ENCODE measurements at regions not wholly inside any gene's neighbourhood (a gene's known extent, or its start where the extent isn't known, plus 50 kb on each side); places are given as distances from the start of the nearest gene placed in this dataset.
"Not testable (repeated sequence)": the region's sequence is repeated elsewhere in the genome, so short reads cannot be mapped to it uniquely, and the experiment has no call there.

DNA sequence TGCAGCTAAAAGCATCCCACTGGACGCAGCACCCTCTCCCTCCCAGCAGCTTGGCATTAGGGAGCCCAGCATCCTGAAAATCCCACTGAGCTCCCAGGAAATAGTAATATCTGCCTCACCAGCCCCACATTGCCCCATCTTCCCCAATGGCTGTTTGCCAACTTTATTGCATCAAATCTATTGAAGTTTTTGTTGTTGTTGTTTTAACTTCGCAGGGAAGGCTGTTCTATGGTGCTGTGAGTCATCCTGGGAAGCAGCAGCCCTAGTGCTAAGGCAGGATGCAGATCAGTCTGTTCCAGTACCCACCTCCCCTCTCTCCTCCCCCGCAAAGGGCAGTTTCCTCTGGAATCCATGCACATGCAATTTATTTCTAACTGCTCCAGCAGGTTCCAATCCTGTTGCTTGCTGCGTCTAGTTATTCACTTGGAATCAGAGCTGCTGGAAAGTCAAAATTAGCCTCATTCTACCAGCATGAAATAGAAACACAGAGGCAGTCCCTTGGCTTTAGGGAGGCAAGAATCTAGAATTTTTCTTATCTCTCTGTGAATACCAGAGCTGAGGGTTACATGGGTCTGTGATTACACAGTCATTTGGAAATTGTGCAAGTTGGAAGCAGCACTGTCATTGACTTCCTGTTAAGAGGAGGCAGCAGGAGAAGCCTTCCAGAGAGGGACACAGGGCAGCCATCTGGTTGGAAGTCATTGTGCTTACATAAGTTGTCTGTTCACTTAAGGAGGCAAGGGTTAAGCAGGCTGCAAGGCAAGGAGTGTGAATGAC lies 115.9 kb upstream of the CACUL1 start:
- DNase-seq (ENCODE audit: low read depth in 4 of 4, low spot score in 3 of 4) = peak; percentile 23 to 66 (median 50)

DNA sequence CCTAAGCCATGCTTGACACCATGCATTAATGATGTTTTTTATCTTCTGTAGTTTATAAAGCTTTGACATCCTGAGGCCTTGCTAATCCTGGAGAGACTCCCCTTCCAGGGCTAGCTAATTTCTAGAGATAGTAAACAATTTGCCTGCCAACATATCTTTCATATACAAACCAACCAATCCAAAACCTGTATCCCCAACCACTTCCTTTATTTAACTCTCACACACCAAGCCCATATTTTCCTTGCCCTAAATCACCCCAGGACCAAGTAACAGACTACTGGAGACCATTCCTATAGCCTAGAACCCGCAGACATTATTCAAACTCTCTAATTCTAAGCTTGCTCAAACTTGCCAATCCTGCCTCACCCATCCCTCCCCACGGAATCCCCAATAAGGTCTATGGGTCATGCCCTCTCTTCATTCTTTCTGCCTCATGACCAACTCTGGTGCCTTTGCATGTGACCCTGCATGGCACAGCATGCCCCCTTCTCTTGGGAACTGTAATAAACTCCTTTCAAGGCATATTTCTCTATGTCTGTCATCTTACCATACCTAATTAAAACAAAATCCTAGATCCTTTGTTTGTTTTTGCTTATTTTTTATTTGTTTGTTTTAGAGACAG lies 116.6 kb upstream of the CACUL1 start:
- no peak for DNase-seq (ENCODE audit: low read depth in 4 of 4, low spot score in 3 of 4)

DNA sequence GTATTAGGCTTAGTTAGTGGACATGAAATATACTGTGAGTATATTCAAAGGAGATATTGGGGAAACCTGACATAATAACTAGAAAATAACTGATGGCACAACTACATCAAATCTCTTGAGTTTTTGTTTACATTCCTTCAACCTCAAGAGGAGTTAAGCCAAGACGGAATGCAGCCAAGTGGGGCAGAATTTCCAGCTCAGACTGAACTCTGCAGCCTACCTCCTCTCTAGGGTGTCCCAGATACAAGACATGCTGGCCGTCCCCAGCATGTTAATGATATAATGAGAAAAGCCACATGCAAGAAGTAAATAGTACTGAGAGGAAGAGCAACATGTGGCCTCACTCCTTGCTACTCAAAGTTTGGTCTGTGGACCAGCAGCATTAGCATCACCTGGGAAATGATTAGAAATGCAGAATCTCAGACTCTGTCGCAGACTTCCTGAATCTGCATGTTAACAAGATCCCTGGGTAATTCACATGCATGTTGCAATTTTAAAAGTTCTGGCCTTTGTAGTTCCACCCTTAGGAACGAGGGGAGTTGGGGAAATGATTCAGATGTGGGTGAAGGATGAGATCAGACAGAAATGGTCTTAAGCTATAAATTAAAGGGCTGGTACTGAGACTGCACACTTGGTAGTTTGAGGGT lies 118.4 kb upstream of the CACUL1 start:
- DNase-seq (ENCODE audit: low read depth in 4 of 4, low spot score in 3 of 4) = no peak

DNA sequence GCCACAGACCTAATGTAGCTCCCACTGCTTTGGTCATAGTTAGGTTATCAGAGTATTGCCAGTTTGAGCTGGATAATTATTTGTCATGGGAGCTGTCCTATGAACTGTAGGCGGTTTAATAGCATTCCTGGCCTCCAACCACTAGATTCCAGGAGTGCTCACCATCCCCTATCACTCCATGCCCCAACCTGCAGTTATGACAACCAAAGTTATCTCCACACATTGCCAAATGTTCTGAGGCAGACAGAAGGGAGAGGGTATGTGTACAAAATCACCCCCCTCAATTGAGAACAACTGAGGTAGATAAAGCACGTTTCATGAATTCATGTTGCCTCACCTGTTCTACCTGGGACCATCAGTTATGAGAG lies 119.0 kb upstream of the CACUL1 start:
- no peak for DNase-seq (ENCODE audit: low read depth in 4 of 4, low spot score in 3 of 4)

DNA sequence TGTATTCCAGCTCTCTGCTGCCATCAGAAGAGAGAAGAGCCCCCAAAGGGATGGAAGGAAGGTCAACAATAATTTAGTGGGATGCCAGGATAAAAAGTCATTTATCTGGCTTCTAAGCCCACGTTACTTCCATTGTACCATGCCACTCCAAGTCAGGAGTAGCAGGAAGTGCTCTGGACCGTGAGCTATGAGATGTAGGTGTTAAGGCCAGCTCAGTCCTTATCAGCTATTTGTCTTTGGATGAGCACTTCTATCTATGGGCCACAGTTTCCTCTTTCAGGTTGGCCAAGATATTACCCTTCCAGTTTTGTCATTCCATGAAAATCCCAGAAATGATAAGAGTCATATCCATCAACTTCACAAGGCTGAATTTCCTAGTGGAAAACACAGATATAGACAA lies 119.4 kb upstream of the CACUL1 start:
- DNase-seq (ENCODE audit: low read depth in 4 of 4, low spot score in 3 of 4) = no peak

DNA sequence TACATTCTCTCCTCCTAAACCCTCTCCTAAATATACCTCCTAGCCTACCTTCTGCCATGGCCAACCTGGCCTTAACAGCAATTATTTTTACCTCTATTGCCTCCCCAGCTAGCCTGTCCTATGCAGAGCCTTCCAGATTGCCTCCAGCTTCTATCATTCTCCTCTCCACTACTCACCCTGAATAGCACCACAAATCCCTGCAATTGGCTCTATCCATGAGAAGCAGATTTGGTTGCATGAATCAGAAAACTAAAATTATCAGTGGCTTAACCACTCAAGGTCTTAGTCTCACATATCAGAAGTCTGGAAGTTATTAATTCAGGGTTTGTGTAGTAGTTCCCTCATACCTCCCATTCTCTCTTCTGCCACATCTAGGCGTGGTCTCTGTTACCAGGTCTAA lies 120.3 kb upstream of the CACUL1 start:
- no peak for DNase-seq (ENCODE audit: low read depth in 4 of 4, low spot score in 3 of 4)

DNA sequence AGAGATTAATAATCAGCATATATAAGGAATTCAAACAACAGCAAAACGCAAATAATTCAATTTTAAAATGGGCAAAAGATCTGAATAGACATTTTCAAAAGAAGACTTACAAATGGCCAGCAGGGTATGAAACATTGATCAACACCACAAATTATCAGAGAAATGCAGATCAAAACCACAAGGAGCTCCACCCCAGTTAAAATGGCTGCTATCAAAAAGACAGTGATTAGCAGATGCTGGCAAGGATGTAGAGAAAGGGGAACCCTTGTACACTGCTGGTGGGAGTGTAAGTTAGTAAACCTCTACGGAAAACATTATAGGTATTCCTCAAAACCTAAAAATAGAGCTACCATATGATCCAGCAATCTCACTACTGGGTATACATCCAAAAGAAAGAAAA lies 128.0 kb upstream of the CACUL1 start:
- no peak for DNase-seq (ENCODE audit: low read depth in 4 of 4, low spot score in 3 of 4)

DNA sequence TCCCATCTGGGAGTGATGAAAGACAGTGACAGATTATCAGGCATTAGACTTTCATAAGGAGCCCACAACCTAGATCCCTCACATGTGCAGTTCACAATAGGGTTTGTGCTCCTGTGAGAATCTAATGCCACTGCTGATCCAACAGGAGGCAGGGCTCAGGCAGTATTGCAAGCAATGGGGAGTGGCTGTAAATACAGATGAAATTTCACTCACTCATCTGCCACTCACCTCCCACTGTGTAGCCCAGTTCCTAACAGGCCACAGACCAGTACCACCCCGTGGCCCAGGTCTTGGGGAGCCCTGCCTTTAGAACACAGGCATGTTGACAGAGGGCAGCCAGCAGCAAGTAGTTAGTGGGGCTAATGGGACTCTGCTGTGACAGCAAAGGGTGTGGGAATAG lies 137.3 kb upstream of the NANOS1 start:
- no peak for DNase-seq (ENCODE audit: low read depth in 4 of 4, low spot score in 3 of 4)

DNA sequence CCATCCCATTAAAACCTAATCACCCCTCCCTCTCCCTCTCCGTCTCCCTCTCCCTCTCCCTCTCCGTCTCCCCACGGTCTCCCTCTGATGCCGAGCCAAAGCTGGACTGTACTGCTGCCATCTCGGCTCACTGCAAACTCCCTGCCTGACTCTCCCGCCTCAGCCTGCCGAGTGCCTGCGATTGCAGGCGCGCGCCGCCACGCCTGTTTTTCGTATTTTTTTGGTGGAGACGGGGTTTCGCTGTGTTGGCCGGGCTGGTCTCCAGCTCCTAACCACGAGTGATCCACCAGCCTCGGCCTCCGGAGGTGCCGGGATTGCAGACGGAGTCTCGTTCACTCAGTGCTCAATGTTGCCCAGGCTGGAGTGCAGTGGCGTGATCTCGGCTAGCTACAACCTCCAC lies 134.6 kb upstream of the NANOS1 start:
- DNase-seq (ENCODE audit: low read depth in 4 of 4, low spot score in 3 of 4) = not testable (repeated sequence)

DNA sequence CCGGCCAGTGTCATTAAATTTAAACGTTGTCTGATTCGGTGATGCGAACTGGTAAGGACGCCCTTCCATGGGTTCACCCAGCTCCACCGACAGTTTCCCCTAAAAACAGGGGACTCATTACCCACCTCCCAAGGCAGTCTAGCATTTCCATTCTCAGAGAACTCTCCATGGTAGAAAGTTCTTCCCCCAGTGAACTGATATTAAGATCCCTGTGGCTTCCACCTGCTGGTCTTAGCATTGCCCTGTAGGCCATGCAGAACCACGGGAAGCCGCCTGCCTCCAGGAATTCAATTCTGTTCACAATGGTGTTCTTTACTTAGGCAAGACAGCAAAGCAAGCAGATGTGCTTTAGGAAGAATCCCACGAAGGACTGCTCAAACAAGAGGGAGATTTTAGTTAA lies 128.9 kb upstream of the NANOS1 start:
- no peak for DNase-seq (ENCODE audit: low read depth in 4 of 4, low spot score in 3 of 4)

DNA sequence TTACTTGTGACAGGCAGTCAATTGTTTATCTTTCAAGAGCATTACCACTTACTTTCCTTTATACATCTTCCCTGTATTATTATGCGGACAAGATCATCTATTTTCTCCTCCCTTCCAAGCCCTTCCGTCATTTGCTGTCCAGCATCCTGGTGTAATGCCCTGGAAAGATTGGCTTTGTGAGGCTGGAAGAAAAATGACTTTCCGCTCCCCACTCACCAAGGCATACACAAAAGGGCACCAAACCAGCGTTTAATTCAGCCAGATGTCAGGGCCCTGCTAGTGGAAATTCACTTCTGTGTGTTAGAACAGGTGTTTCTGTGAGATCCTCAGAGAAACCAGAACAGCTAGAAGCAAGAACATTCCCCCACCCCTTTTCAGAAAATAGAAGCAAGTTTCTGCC lies 128.1 kb upstream of the NANOS1 start:
- no peak for DNase-seq (ENCODE audit: low read depth in 4 of 4, low spot score in 3 of 4)

DNA sequence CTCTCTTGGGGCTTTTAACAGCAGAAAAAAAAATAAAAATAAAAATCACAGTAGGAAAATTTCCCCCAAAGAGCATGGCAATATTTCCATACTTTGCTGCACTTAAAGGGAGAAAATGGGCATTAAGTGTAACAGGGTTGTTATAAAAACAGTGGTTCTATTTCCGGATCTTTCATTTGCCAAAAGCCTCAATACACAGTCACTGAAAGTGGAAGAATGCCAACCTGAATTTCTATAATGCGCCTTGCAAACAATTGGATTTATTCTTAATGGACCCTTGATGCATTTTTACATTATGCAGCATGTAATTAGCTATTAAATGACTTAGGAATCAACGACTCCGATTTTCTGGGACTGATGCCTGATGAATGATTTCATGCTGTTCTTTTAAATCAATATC lies 127.6 kb upstream of the NANOS1 start:
- DNase-seq (ENCODE audit: low read depth in 4 of 4, low spot score in 3 of 4) = no peak

DNA sequence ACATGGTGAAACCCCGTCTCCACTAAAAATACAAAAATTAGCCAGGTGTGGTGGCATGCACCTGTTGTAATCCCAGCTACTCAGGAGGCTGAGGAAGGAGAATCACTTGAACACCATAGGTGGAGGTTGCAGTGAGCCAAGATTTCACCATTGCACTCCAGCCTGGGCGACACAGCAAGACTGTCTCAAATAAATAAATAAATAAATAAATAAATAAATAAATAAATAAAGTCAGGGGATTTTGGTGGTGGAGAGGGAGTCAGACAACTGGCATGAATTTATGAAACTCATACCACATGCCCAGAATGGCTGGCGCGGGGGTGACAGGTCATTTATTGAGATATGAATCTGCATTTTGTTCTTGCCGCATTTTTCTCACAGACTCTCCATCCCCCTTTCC lies 126.9 kb upstream of the NANOS1 start:
- not testable (repeated sequence) for DNase-seq (ENCODE audit: low read depth in 4 of 4, low spot score in 3 of 4)

DNA sequence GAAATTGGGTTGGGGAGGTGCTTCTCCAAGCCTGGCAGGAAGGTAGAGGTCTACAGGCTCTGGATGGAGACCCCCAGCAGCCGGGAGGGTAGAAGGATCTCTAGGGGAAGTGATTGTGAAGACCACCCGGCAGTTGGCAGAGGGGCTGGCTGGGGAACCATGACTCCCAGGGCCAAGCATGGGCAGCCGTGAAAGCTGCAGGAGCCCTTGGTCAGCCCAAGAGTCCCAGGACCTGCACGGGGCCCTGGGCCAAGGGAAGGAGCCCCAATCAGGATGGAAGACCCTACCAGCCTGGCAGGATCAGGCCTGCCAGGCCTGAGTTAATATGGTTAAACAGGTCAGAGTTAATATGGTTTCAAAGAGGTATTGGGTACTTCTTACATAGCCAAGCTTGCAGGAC lies 126.3 kb upstream of the NANOS1 start:
- DNase-seq (ENCODE audit: low read depth in 4 of 4, low spot score in 3 of 4) = no peak

DNA sequence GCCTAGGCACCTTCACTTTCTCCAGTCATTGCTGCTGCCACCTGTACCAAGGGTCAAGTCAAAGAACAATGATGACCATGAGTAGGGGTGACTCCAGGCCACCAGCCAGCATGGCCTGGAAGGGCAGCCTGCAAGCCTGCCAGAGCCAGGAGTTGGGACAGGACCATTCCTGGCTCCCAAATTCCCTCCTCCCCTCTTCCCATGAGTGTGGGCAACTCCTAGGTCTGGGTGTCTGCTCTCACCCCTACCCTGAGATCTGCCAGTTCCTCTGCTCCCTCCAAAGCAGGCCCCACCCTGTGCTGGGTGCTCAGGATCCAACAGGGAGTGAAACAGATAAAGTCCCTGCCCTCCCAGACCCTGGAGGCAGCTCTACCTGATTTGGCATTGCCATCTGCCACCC lies 125.8 kb upstream of the NANOS1 start:
- no peak for DNase-seq (ENCODE audit: low read depth in 4 of 4, low spot score in 3 of 4)

DNA sequence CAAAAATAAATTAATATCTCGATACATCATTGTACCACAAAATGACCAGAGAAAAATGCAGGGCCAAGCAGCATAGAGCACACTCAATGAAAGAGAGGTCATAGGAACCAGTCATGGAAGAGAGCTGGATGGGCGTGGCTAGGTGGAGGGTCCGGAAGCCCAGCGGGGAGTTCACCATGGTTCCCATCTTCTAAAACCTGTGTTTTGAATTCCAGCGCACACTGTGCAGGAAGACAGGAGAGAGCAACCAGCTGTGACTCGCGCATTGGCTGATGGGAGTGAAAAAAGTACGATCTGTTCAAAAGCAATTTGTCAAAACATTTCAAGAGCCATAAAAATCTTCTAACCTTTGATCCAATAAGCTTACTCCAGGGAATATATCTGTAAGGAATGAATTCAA lies 125.2 kb upstream of the NANOS1 start:
- DNase-seq (ENCODE audit: low read depth in 4 of 4, low spot score in 3 of 4) = no peak

DNA sequence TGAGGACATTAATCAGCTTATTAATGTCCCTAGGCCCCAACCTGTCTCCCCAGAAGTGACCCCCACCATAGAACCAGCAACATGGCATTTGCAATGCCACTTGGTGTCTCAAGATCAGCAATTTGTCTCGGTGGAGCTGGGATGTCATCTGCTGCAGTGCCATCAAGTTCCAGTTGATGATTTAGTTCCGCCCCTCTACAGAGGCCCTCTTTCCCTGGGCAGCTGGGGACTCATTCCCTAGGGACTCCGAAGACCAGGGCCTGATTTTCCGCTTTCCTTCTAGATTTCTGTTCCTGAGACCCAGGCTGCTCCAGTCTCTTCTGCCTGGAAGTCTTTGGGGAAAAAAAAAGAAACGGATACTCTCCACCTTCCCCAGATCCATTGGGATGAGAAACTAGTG lies 122.5 kb upstream of the NANOS1 start:
- no peak for DNase-seq (ENCODE audit: low read depth in 4 of 4, low spot score in 3 of 4)

DNA sequence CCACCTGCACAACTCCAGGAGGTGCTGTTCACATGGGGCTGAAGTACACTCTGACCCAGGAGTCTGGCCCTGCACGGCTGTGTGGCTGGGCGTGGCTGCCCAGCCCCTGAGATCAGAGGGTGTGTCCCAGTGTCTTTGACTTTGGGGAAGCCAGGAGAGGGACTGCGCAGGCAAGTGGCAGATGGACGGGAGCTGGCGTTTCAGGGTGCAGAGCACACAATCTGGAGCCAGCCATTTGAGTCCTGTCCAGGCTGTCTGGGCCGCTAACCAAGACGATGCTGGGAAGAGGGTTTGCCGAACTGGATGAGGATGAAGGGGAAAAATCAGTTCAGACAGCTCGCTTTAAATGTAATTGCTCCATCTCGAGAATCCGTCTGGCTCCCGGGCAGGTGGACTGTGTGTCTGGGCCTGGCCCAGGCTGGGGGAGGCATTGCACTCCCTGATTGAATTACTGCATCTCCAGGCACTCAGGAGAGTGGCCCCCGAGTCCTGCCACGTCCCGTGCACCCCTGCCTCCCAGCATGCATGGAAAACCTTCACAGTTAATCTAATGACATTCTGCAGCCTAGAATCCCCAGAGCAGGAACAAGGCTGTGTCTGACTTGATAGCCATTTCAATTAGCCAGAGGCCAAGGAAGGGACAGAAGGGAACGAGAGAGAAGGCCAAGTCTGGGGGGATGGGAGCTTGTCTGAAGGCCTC lies 120.8 kb upstream of the NANOS1 start:
- no peak for DNase-seq (ENCODE audit: low read depth in 4 of 4, low spot score in 3 of 4)

DNA sequence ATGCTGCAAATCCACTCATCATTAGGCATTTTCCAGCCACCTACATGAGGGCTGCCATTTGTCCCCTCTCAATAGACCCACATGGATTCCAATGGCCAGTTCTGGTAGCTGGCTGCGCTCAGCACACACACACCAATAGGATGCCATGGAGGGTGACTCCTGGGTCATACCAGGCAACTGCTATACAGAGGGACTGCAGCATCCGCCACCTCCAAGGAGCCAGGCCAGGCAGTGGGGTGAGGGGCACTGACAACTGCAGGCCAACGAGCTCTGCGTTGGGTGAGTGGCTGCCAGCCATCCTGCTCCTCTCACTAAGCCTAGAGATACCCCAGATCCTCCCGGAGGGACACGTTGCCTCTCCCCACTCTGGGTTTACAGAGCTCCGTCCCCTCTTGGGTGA lies 118.8 kb upstream of the NANOS1 start:
- no peak for DNase-seq (ENCODE audit: low read depth in 4 of 4, low spot score in 3 of 4)

DNA sequence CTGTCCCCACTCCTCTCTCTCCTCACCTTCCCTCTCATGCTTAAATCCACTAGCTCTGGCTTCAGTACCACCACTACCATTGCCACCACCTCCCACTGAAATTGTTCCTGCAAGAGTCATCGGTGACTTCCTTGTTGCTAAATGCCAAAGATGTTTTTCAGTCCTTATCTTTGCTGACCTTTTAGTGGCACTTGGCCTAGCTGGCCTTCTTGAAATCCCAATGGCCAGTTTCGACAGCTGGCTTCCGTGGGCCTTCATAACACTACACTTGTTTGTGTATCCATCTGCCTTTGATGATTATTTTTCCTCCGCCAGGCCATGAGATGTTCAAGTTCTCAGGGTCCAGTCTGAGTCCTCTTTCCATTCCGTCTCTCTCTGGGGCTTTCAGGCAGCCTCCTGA lies 118.2 kb upstream of the NANOS1 start:
- no peak for DNase-seq (ENCODE audit: low read depth in 4 of 4, low spot score in 3 of 4)

DNA sequence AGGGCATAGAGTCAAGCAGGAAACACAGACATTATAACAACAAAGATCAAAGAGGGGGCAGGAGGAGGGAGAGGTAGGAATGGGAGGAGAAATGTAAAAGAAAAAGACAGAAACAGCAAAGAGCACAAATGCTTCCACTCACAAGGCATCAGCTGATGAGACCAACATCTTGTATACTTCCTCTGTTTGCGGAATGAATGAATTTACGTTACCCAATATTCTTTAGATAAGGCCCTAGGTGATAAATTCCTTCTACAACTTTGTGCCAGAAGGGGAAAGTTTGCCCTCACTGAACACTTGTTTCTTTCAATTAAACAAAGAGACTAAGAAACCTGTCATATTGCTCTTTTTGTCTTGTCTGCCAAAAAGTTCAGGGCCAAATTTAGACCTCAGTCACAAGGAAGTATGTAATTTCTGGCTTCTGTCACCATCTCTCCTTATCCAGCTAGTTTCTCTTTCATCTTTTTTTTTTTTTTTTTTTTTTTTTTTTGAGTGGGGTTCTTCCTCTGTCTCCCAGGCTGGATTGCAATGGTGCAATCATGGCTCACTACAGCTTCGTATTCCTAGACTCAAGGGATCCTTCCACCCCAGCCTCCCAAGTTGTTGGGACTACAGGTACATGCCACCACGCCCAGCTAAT lies 116.4 kb upstream of the NANOS1 start:
- DNase-seq (ENCODE audit: low read depth in 4 of 4, low spot score in 3 of 4) = no peak

All from right renal pelvis (tissue), 4 donors.